ENCODE measurements at regions not wholly inside any gene's neighbourhood (a gene's known extent, or its start where the extent isn't known, plus 50 kb on each side); places are given as distances from the start of the nearest gene placed in this dataset.
"Not testable (repeated sequence)": the region's sequence is repeated elsewhere in the genome, so short reads cannot be mapped to it uniquely, and the experiment has no call there.

GRCh38 chr3:182006431-182006830 lies 294.7 kb downstream of the SOX2 start:
- Histone ChIP-seq H2AFZ (ENCODE audit: low read length, unreplicated experiment) (no peak overlapping the region), H3K79me2 (ENCODE audit: control insufficient read depth, insufficient read depth, low read length, unreplicated experiment) (no peaks in the 10 kb centered on the region), H3K4me1 (ENCODE audit: control insufficient read depth, insufficient read depth, low read length, unreplicated experiment) (no peaks in the 10 kb centered on the region), H3K27ac (ENCODE audit: low read depth, low read length) (no peak overlapping the region), H3K36me3 (ENCODE audit: insufficient read depth, low read length) (no peaks in the 10 kb centered on the region), H3K4me3 (ENCODE audit: low read depth, low read length) (no peak overlapping the region), H3K27me3 (ENCODE audit: insufficient read depth, low read length) (no peaks in the 10 kb centered on the region)

GRCh38 chr3:182007441-182007840 lies 295.7 kb downstream of the SOX2 start:
- H3K4me1 ChIP-seq (ENCODE audit: control insufficient read depth, insufficient read depth, low read length, unreplicated experiment): no peaks in the 10 kb centered on the region
- H2AFZ ChIP-seq (ENCODE audit: low read length, unreplicated experiment): no peak overlapping the region
- H3K27ac ChIP-seq (ENCODE audit: low read depth, low read length): no peak overlapping the region
- no peaks in the 10 kb centered on the region for H3K27me3 ChIP-seq (ENCODE audit: insufficient read depth, low read length)
- H3K79me2 ChIP-seq (ENCODE audit: control insufficient read depth, insufficient read depth, low read length, unreplicated experiment): no peaks in the 10 kb centered on the region
- no peak overlapping the region for H3K4me3 ChIP-seq (ENCODE audit: low read depth, low read length)
- H3K36me3 ChIP-seq (ENCODE audit: insufficient read depth, low read length): no peaks in the 10 kb centered on the region

DNA sequence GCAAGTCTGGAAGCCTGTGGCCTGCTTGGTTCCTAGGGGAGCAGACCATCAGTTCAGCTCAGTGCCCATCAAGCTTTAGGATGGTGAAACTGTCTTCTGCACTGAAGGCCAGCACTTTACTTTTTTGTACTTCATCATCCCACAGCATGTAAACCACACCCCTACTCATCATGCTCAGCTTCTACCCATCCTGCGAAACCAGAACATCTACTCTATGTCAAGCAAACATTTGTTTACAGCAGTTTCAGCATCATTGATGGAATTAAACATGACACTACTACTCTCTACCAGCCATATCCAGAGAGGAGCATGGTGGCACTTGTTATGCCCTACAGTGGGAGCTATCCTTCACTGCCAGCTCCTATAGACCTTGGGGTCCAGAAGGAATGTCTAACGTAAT lies 306.6 kb downstream of the SOX2 start:
- Histone ChIP-seq H3K36me3 (ENCODE audit: insufficient read depth, low read length) (no peaks in the 10 kb centered on the region), H3K79me2 (ENCODE audit: control insufficient read depth, insufficient read depth, low read length, unreplicated experiment) (no peaks in the 10 kb centered on the region), H3K4me1 (ENCODE audit: control insufficient read depth, insufficient read depth, low read length, unreplicated experiment) (no peaks in the 10 kb centered on the region), H3K4me3 (ENCODE audit: low read depth, low read length) (no peak overlapping the region), H3K27me3 (ENCODE audit: insufficient read depth, low read length) (no peaks in the 10 kb centered on the region), H2AFZ (ENCODE audit: low read length, unreplicated experiment) (no peak overlapping the region), H3K27ac (ENCODE audit: low read depth, low read length) (no peak overlapping the region)

- H3K27ac ChIP-seq (ENCODE audit: low read depth, low read length): no peak overlapping the region
- H3K36me3 ChIP-seq (ENCODE audit: insufficient read depth, low read length): no peaks in the 10 kb centered on the region
- no peaks in the 10 kb centered on the region for H3K27me3 ChIP-seq (ENCODE audit: insufficient read depth, low read length)
- no peak overlapping the region for H3K4me3 ChIP-seq (ENCODE audit: low read depth, low read length)
- H3K79me2 ChIP-seq (ENCODE audit: control insufficient read depth, insufficient read depth, low read length, unreplicated experiment): no peaks in the 10 kb centered on the region
- H3K4me1 ChIP-seq (ENCODE audit: control insufficient read depth, insufficient read depth, low read length, unreplicated experiment): no peaks in the 10 kb centered on the region
- H2AFZ ChIP-seq (ENCODE audit: low read length, unreplicated experiment): no peak overlapping the region
These were observed 308.2 kb downstream of the SOX2 start for GRCh38 chr3:182019926-182020325.

GRCh38 chr3:182023843-182024242 lies 312.1 kb downstream of the SOX2 start:
- H3K36me3 ChIP-seq (ENCODE audit: insufficient read depth, low read length): no peaks in the 10 kb centered on the region
- no peak overlapping the region for H3K27ac ChIP-seq (ENCODE audit: low read depth, low read length)
- no peak overlapping the region for H3K4me3 ChIP-seq (ENCODE audit: low read depth, low read length)
- H2AFZ ChIP-seq (ENCODE audit: low read length, unreplicated experiment): no peak overlapping the region
- no peaks in the 10 kb centered on the region for H3K27me3 ChIP-seq (ENCODE audit: insufficient read depth, low read length)
- H3K4me1 ChIP-seq (ENCODE audit: control insufficient read depth, insufficient read depth, low read length, unreplicated experiment): no peaks in the 10 kb centered on the region
- H3K79me2 ChIP-seq (ENCODE audit: control insufficient read depth, insufficient read depth, low read length, unreplicated experiment): no peaks in the 10 kb centered on the region

GRCh38 chr3:182027366-182027765 lies 315.6 kb downstream of the SOX2 start:
- H3K4me3 ChIP-seq (ENCODE audit: low read depth, low read length): no peak overlapping the region
- no peak overlapping the region for H2AFZ ChIP-seq (ENCODE audit: low read length, unreplicated experiment)
- no peak overlapping the region for H3K27ac ChIP-seq (ENCODE audit: low read depth, low read length)
- no peaks in the 10 kb centered on the region for H3K36me3 ChIP-seq (ENCODE audit: insufficient read depth, low read length)
- H3K79me2 ChIP-seq (ENCODE audit: control insufficient read depth, insufficient read depth, low read length, unreplicated experiment): no peaks in the 10 kb centered on the region
- H3K27me3 ChIP-seq (ENCODE audit: insufficient read depth, low read length): no peaks in the 10 kb centered on the region
- no peaks in the 10 kb centered on the region for H3K4me1 ChIP-seq (ENCODE audit: control insufficient read depth, insufficient read depth, low read length, unreplicated experiment)

DNA sequence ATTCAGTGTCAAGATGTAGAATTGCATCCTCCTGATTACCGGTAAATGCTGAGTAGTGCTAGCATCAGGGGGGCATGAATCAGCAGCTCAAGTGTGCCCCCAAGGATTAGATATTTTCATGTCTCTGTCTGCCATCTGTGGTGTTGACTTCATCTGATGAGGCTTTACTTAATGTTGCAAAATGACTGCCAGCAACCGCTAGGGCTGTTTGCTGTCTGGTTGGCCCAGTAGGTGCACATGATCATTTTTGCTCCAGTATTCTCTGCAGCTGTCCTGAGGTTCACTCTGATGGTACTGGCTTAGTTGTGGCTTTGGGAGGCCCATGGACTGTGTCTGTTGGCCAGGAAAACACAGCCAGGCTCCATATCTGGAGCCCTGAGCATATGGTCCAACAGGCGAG lies 316.4 kb downstream of the SOX2 start:
- no peaks in the 10 kb centered on the region for H3K79me2 ChIP-seq (ENCODE audit: control insufficient read depth, insufficient read depth, low read length, unreplicated experiment)
- H3K4me3 ChIP-seq (ENCODE audit: low read depth, low read length): no peak overlapping the region
- no peak overlapping the region for H2AFZ ChIP-seq (ENCODE audit: low read length, unreplicated experiment)
- no peaks in the 10 kb centered on the region for H3K4me1 ChIP-seq (ENCODE audit: control insufficient read depth, insufficient read depth, low read length, unreplicated experiment)
- H3K27ac ChIP-seq (ENCODE audit: low read depth, low read length): no peak overlapping the region
- H3K27me3 ChIP-seq (ENCODE audit: insufficient read depth, low read length): no peaks in the 10 kb centered on the region
- no peaks in the 10 kb centered on the region for H3K36me3 ChIP-seq (ENCODE audit: insufficient read depth, low read length)

DNA sequence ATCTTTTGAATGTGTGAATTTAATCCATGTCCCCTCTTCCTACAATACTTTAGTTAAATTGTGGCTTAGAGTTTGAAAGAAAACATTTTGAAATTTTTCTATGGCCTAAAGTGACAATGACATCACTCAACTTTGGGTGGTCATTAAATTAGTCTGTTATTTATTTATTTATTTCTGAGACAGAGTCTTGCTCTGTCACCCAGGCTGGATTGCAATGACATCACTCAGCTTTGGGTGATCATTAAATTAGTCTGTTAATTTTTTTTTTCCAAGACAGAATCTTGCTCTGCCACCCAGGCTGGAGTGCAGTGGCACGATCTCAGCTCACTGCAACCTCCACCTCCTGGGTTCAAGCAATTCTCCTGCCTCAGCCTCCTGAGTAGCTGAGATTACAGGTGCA lies 322.5 kb downstream of the SOX2 start:
- not testable (repeated sequence) for H3K27me3 ChIP-seq (ENCODE audit: insufficient read depth, low read length); H2AFZ ChIP-seq (ENCODE audit: low read length, unreplicated experiment); H3K79me2 ChIP-seq (ENCODE audit: control insufficient read depth, insufficient read depth, low read length, unreplicated experiment); H3K4me1 ChIP-seq (ENCODE audit: control insufficient read depth, insufficient read depth, low read length, unreplicated experiment); H3K27ac ChIP-seq (ENCODE audit: low read depth, low read length); H3K36me3 ChIP-seq (ENCODE audit: insufficient read depth, low read length); H3K4me3 ChIP-seq (ENCODE audit: low read depth, low read length)

DNA sequence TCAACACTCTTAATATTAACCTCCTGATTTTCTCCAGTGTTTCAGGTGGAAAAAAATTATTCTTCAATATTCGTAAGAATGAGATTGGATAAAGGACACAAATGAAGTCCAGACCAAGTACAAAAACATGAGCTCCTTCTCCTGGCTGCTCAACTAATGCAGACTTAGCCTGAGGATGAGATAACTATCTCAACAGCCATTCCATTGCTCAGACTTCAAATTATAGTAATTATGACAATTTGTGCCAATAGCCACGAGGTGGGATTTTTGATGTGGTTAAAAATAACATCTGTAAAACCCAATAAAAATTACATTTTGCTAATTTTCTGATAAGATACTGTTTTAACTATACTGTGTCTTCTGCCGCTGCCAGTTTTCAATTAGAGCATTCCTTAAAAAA lies 323.6 kb downstream of the SOX2 start:
- H3K4me3 ChIP-seq (ENCODE audit: low read depth, low read length): no peak overlapping the region
- no peak overlapping the region for H2AFZ ChIP-seq (ENCODE audit: low read length, unreplicated experiment)
- H3K79me2 ChIP-seq (ENCODE audit: control insufficient read depth, insufficient read depth, low read length, unreplicated experiment): no peaks in the 10 kb centered on the region
- no peaks in the 10 kb centered on the region for H3K4me1 ChIP-seq (ENCODE audit: control insufficient read depth, insufficient read depth, low read length, unreplicated experiment)
- H3K27ac ChIP-seq (ENCODE audit: low read depth, low read length): no peak overlapping the region
- H3K36me3 ChIP-seq (ENCODE audit: insufficient read depth, low read length): no peaks in the 10 kb centered on the region
- no peaks in the 10 kb centered on the region for H3K27me3 ChIP-seq (ENCODE audit: insufficient read depth, low read length)

GRCh38 chr3:182036382-182036781 lies 324.7 kb downstream of the SOX2 start:
- no peaks in the 10 kb centered on the region for H3K79me2 ChIP-seq (ENCODE audit: control insufficient read depth, insufficient read depth, low read length, unreplicated experiment)
- no peaks in the 10 kb centered on the region for H3K4me1 ChIP-seq (ENCODE audit: control insufficient read depth, insufficient read depth, low read length, unreplicated experiment)
- no peak overlapping the region for H2AFZ ChIP-seq (ENCODE audit: low read length, unreplicated experiment)
- H3K36me3 ChIP-seq (ENCODE audit: insufficient read depth, low read length): no peaks in the 10 kb centered on the region
- no peaks in the 10 kb centered on the region for H3K27me3 ChIP-seq (ENCODE audit: insufficient read depth, low read length)
- H3K4me3 ChIP-seq (ENCODE audit: low read depth, low read length): no peak overlapping the region
- H3K27ac ChIP-seq (ENCODE audit: low read depth, low read length): no peak overlapping the region

DNA sequence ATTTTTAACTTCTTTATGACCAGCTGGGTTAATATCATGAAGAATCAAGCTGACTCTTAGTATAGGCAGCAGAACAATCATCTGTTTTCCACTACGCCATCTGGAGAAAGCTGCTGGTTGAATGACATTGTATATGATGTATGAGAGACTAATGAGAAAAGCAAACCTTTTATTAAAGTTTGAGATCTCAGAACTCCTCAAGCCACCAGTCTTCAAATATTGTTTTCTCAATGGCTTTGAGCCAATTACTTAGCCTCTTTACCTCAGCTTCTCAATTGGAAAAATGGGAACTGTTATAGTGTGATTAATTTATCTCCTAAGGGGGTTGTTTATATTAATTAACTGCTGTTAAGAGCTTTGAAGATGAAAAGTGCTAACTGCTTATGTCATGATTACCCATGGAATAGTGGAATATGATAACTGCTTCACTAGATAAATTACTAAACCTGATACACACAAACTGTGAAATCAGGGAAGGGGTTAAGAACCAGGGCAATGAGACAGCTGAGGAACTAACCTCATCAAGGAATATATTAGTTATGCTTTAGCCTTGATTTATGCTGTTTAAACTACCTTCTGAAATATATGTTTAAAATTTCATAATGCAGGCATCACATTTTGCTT lies 330.1 kb downstream of the SOX2 start:
- Histone ChIP-seq H3K4me1 (ENCODE audit: control insufficient read depth, insufficient read depth, low read length, unreplicated experiment) (no peaks in the 10 kb centered on the region), H3K4me3 (ENCODE audit: low read depth, low read length) (no peak overlapping the region), H3K79me2 (ENCODE audit: control insufficient read depth, insufficient read depth, low read length, unreplicated experiment) (no peaks in the 10 kb centered on the region), H3K27me3 (ENCODE audit: insufficient read depth, low read length) (no peaks in the 10 kb centered on the region), H2AFZ (ENCODE audit: low read length, unreplicated experiment) (no peak overlapping the region), H3K36me3 (ENCODE audit: insufficient read depth, low read length) (no peaks in the 10 kb centered on the region), H3K27ac (ENCODE audit: low read depth, low read length) (no peak overlapping the region)
